GM12891 (cell line): ENCODE measurements at regions not wholly inside any gene's neighbourhood (a gene's known extent, or its start where the extent isn't known, plus 50 kb on each side); places are given as distances from the start of the nearest gene placed in this dataset.

Source experiments
- PAX5 ChIP-seq: IDR thresholded peaks from 2 replicates; pipeline ENCODE4 v1.6.1; 2011; ENCODE audit warnings: low read length, moderate library complexity, mild to moderate bottlenecking; ENCODE audit not compliant: insufficient read depth, severe bottlenecking
- POLR2A ChIP-seq: IDR thresholded peaks from 2 replicates; pipeline ENCODE4 v1.6.1; 2011; ENCODE audit warnings: low read depth, low read length, control low read depth
- POLR2AphosphoS5 ChIP-seq: IDR thresholded peaks from 2 replicates; pipeline ENCODE4 v1.6.1; 2011; ENCODE audit warnings: low read depth, low read length, control low read depth
- POU2F2 ChIP-seq: IDR thresholded peaks from 2 replicates; pipeline ENCODE4 v1.6.1; 2011; ENCODE audit warnings: low read depth, mild to moderate bottlenecking, control low read depth, low read length, moderate library complexity
- TAF1 ChIP-seq: IDR thresholded peaks from 2 replicates; pipeline ENCODE4 v1.6.1; 2011; ENCODE audit warnings: low read depth, low read length, control low read depth

GRCh38 chr1:168437821-168438220, 106.0 kb downstream of the XCL2 start:
- TF ChIP-seq POLR2AphosphoS5: no peak
- no peak for TF ChIP-seq POLR2A
- TF ChIP-seq PAX5: no peak
- TF ChIP-seq TAF1: no peak
- no peak for TF ChIP-seq POU2F2
